ENCODE measurements at regions not wholly inside any gene's neighbourhood (a gene's known extent, or its start where the extent isn't known, plus 50 kb on each side); places are given as distances from the start of the nearest gene placed in this dataset.

DNA sequence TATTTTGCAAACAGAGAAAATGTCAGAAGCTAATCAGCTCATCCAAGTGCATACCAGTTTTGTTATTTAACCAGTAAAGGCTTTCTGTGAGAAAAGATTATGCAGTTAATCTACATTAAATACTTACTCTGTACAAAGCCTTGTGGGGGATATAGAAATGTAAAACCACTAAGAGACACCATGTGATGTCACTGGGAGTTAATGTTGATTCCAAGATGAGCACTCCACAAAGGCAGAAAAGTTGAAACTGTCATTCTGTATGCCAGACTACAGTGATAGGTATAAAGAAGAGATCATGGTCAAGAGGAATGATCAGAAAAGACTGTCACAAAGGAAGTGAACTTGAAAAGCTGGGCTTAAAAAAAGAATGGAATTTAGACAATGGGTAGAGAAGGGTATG, 100.3 kb upstream of the SGIP1 start:
- no peak for DNase-seq (ENCODE audit: low spot score)

GRCh38 chr1:66434096-66434495, 99.9 kb upstream of the SGIP1 start:
- Histone ChIP-seq H3K27me3 (ENCODE audit: control insufficient read depth in 3 of 3, insufficient read depth in 3 of 3, low read depth in 1 of 3, low read length in 3 of 3) (no peaks in the 10 kb centered on the region), H2AK5ac (ENCODE audit: low read depth, low read length) (no peak overlapping the region), H2BK15ac (ENCODE audit: low read length) (no peak overlapping the region), H3K4me3 (ENCODE audit: low read length in 2 of 2) (no peak overlapping the region), H3K4me1 (ENCODE audit: control insufficient read depth in 2 of 2, insufficient read depth in 1 of 2, low read depth in 1 of 2, low read length in 2 of 2) (no peaks in the 10 kb centered on the region), H4K8ac (ENCODE audit: low read depth, low read length) (no peak overlapping the region), H3K9ac (ENCODE audit: low read depth, low read length, poor library complexity) (no peak overlapping the region), H3K18ac (ENCODE audit: low read length) (no peak overlapping the region), H2BK5ac (ENCODE audit: low read length) (no peak overlapping the region), H3K79me1 (ENCODE audit: low read depth, low read length) (no peaks in the 10 kb centered on the region), H4K91ac (ENCODE audit: low read depth, low read length, poor library complexity) (no peak overlapping the region), H3K23ac (ENCODE audit: low read depth, low read length, poor library complexity) (no peak overlapping the region), H3K9me3 (replicated peaks in 1 of 2; ENCODE audit: control insufficient read depth in 2 of 2, insufficient read depth in 1 of 2, low read depth in 1 of 2, low read length in 2 of 2) (peaks cover 8 to 10% of the 10 kb centered on the region in 2 donors), H3K36me3 (replicated peaks in 1 of 2; ENCODE audit: control insufficient read depth in 2 of 2, insufficient read depth in 2 of 2, low read length in 2 of 2) (no peaks in the 10 kb centered on the region), H2AFZ (ENCODE audit: low read length) (no peak overlapping the region), H3K27ac (replicated peaks; ENCODE audit: low read length) (no peak overlapping the region), H3K4me2 (ENCODE audit: insufficient read depth, low read length, poor library complexity, severe bottlenecking) (no peak overlapping the region), H3K4ac (ENCODE audit: low read length) (no peak overlapping the region), H2BK120ac (ENCODE audit: low read depth, low read length) (no peak overlapping the region), H2BK12ac (ENCODE audit: low read length) (no peak overlapping the region), H3K14ac (ENCODE audit: low read length) (no peak overlapping the region)
- no CpG with 5 or more reads among the region's 2 CpGs for WGBS, 2 donors (ENCODE audit: extremely low coverage in 2 of 2, insufficient read length in 2 of 2, insufficient replicate concordance in 1 of 2)
- no peak for DNase-seq (ENCODE audit: low spot score)

More for the DNA sequence above, 100.3 kb upstream of the SGIP1 start:
- no peak overlapping the region for H4K91ac ChIP-seq (ENCODE audit: low read depth, low read length, poor library complexity)
- no peak overlapping the region for H3K4ac ChIP-seq (ENCODE audit: low read length)
- no peak overlapping the region for H3K18ac ChIP-seq (ENCODE audit: low read length)
- H2BK15ac ChIP-seq (ENCODE audit: low read length) = no peak overlapping the region
- H2BK12ac ChIP-seq (ENCODE audit: low read length) = no peak overlapping the region
- no peak overlapping the region for H3K4me2 ChIP-seq (ENCODE audit: insufficient read depth, low read length, poor library complexity, severe bottlenecking)
- no peak overlapping the region for H3K14ac ChIP-seq (ENCODE audit: low read length)
- no peaks in the 10 kb centered on the region for H3K27me3 ChIP-seq (ENCODE audit: control insufficient read depth in 3 of 3, insufficient read depth in 3 of 3, low read depth in 1 of 3, low read length in 3 of 3)
- H3K9me3 ChIP-seq (replicated peaks in 1 of 2; ENCODE audit: control insufficient read depth in 2 of 2, insufficient read depth in 1 of 2, low read depth in 1 of 2, low read length in 2 of 2) = peaks cover 8 to 10% of the 10 kb centered on the region in 2 donors
- H4K8ac ChIP-seq (ENCODE audit: low read depth, low read length) = no peak overlapping the region
- H2AK5ac ChIP-seq (ENCODE audit: low read depth, low read length) = no peak overlapping the region
- no peaks in the 10 kb centered on the region for H3K4me1 ChIP-seq (ENCODE audit: control insufficient read depth in 2 of 2, insufficient read depth in 1 of 2, low read depth in 1 of 2, low read length in 2 of 2)
- H3K79me1 ChIP-seq (ENCODE audit: low read depth, low read length) = no peaks in the 10 kb centered on the region
- H3K36me3 ChIP-seq (replicated peaks in 1 of 2; ENCODE audit: control insufficient read depth in 2 of 2, insufficient read depth in 2 of 2, low read length in 2 of 2) = no peaks in the 10 kb centered on the region
- no peak overlapping the region for H3K9ac ChIP-seq (ENCODE audit: low read depth, low read length, poor library complexity)
- H2AFZ ChIP-seq (ENCODE audit: low read length) = no peak overlapping the region
- no peak overlapping the region for H3K4me3 ChIP-seq (ENCODE audit: low read length in 2 of 2)
- H3K27ac ChIP-seq (replicated peaks; ENCODE audit: low read length) = no peak overlapping the region
- no peak overlapping the region for H2BK5ac ChIP-seq (ENCODE audit: low read length)
- no peak overlapping the region for H2BK120ac ChIP-seq (ENCODE audit: low read depth, low read length)
- no peak overlapping the region for H3K23ac ChIP-seq (ENCODE audit: low read depth, low read length, poor library complexity)

DNA sequence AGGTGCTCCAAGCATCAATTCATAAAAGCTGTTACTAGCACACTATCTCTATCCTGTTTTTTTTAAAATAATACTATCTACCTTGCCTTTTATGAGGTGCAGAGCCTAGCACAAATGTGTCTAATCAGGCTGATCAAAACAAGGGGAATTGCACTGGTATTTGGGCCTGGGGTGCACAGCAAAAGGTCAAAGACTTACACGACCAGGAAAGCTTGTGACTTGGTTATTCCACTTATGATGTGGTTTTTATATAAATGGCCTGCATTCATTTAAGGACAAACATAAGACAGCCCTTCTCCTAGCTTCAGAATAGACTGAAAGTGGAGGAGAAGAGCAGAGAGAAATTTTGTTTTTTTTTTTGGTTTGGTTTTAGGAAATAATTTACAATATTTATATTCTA, 98.4 kb upstream of the SGIP1 start:
- Histone ChIP-seq H3K23ac (ENCODE audit: low read depth, low read length, poor library complexity) (no peak overlapping the region), H2BK15ac (ENCODE audit: low read length) (no peak overlapping the region), H3K36me3 (replicated peaks in 1 of 2; ENCODE audit: control insufficient read depth in 2 of 2, insufficient read depth in 2 of 2, low read length in 2 of 2) (no peaks in the 10 kb centered on the region), H3K27me3 (ENCODE audit: control insufficient read depth in 3 of 3, insufficient read depth in 3 of 3, low read depth in 1 of 3, low read length in 3 of 3) (no peaks in the 10 kb centered on the region), H3K27ac (replicated peaks; ENCODE audit: low read length) (no peak overlapping the region), H2BK5ac (ENCODE audit: low read length) (no peak overlapping the region), H3K79me1 (ENCODE audit: low read depth, low read length) (no peaks in the 10 kb centered on the region), H3K4me2 (ENCODE audit: insufficient read depth, low read length, poor library complexity, severe bottlenecking) (no peak overlapping the region), H3K4ac (ENCODE audit: low read length) (no peak overlapping the region), H3K9ac (ENCODE audit: low read depth, low read length, poor library complexity) (no peak overlapping the region), H3K18ac (ENCODE audit: low read length) (no peak overlapping the region), H4K8ac (ENCODE audit: low read depth, low read length) (no peak overlapping the region), H3K14ac (ENCODE audit: low read length) (no peak overlapping the region), H3K4me3 (ENCODE audit: low read length in 2 of 2) (no peak overlapping the region), H3K9me3 (replicated peaks in 1 of 2; ENCODE audit: control insufficient read depth in 2 of 2, insufficient read depth in 1 of 2, low read depth in 1 of 2, low read length in 2 of 2) (peaks cover 8 to 10% of the 10 kb centered on the region in 2 donors), H4K91ac (ENCODE audit: low read depth, low read length, poor library complexity) (no peak overlapping the region), H2AFZ (ENCODE audit: low read length) (no peak overlapping the region), H2BK120ac (ENCODE audit: low read depth, low read length) (no peak overlapping the region), H3K4me1 (ENCODE audit: control insufficient read depth in 2 of 2, insufficient read depth in 1 of 2, low read depth in 1 of 2, low read length in 2 of 2) (no peaks in the 10 kb centered on the region), H2BK12ac (ENCODE audit: low read length) (no peak overlapping the region), H2AK5ac (ENCODE audit: low read depth, low read length) (no peak overlapping the region)
- no peak for DNase-seq (ENCODE audit: low spot score)
- no CpG with 5 or more reads among the region's 1 CpG for WGBS, 2 donors (ENCODE audit: extremely low coverage in 2 of 2, insufficient read length in 2 of 2, insufficient replicate concordance in 1 of 2)

GRCh38 chr1:66436378-66437135, 97.4 kb upstream of the SGIP1 start:
- no peaks in the 10 kb centered on the region for H3K4me1 ChIP-seq (ENCODE audit: control insufficient read depth in 2 of 2, insufficient read depth in 1 of 2, low read depth in 1 of 2, low read length in 2 of 2)
- no peak overlapping the region for H3K14ac ChIP-seq (ENCODE audit: low read length)
- no peak overlapping the region for H4K8ac ChIP-seq (ENCODE audit: low read depth, low read length)
- H3K4me2 ChIP-seq (ENCODE audit: insufficient read depth, low read length, poor library complexity, severe bottlenecking) = no peak overlapping the region
- H3K9me3 ChIP-seq (replicated peaks in 1 of 2; ENCODE audit: control insufficient read depth in 2 of 2, insufficient read depth in 1 of 2, low read depth in 1 of 2, low read length in 2 of 2) = peaks cover 1 to 6% of the 10 kb centered on the region in 2 donors
- no peak overlapping the region for H2BK120ac ChIP-seq (ENCODE audit: low read depth, low read length)
- H2AFZ ChIP-seq (ENCODE audit: low read length) = no peak overlapping the region
- H4K91ac ChIP-seq (ENCODE audit: low read depth, low read length, poor library complexity) = no peak overlapping the region
- H3K36me3 ChIP-seq (replicated peaks in 1 of 2; ENCODE audit: control insufficient read depth in 2 of 2, insufficient read depth in 2 of 2, low read length in 2 of 2) = no peaks in the 10 kb centered on the region
- no peak overlapping the region for H2BK5ac ChIP-seq (ENCODE audit: low read length)
- H3K4me3 ChIP-seq (ENCODE audit: low read length in 2 of 2) = no peak overlapping the region
- no peak for DNase-seq (ENCODE audit: low spot score)
- no CpG with 5 or more reads among the region's 4 CpGs for WGBS, 2 donors (ENCODE audit: extremely low coverage in 2 of 2, insufficient read length in 2 of 2, insufficient replicate concordance in 1 of 2)
- H3K79me1 ChIP-seq (ENCODE audit: low read depth, low read length) = no peaks in the 10 kb centered on the region
- H2BK12ac ChIP-seq (ENCODE audit: low read length) = no peak overlapping the region
- H3K27me3 ChIP-seq (ENCODE audit: control insufficient read depth in 3 of 3, insufficient read depth in 3 of 3, low read depth in 1 of 3, low read length in 3 of 3) = no peaks in the 10 kb centered on the region
- no peak overlapping the region for H3K4ac ChIP-seq (ENCODE audit: low read length)
- H3K27ac ChIP-seq (replicated peaks; ENCODE audit: low read length) = no peak overlapping the region
- no peak overlapping the region for H3K9ac ChIP-seq (ENCODE audit: low read depth, low read length, poor library complexity)
- no peak overlapping the region for H3K18ac ChIP-seq (ENCODE audit: low read length)
- no peak overlapping the region for H2BK15ac ChIP-seq (ENCODE audit: low read length)
- H2AK5ac ChIP-seq (ENCODE audit: low read depth, low read length) = no peak overlapping the region
- no peak overlapping the region for H3K23ac ChIP-seq (ENCODE audit: low read depth, low read length, poor library complexity)

All from neuronal stem cell (in vitro differentiated cells).